ENCODE measurements at regions not wholly inside any gene's neighbourhood (a gene's known extent, or its start where the extent isn't known, plus 50 kb on each side); places are given as distances from the start of the nearest gene placed in this dataset.

DNA sequence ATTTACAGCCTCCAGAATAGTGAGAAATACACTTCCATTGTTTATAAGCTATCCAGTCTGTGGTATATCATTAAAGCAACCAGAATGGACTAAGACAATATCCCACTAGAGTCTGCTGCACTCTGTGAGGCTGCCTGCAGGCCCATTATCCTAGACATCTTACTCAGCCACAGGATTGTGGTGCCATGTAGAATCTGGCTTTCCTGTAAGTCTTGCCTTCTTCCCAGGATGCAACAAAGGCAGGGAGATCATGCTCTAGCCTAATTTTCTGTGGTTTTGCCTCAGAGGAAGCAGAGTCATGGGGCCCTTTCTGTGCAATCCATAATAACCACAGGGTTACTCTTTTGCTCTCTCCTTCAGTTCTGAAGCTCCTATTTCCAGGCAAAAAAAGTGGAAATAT lies 299.1 kb upstream of the DEPDC1 start:
- Histone ChIP-seq H3K4me1 (peaks cover 0 to 9% (median 0%) of the 10 kb centered on the region in 9 donors), H3K27me3 (no peaks in the 10 kb centered on the region), H3K27ac (no peak overlapping the region), H3K4me3 (no peak overlapping the region), H3K9me3 (no peaks in the 10 kb centered on the region), H3K36me3 (no peaks in the 10 kb centered on the region)
- intact Hi-C loops (cut with DNase I), result no loop called here
- TF ChIP-seq, protein P1, sequence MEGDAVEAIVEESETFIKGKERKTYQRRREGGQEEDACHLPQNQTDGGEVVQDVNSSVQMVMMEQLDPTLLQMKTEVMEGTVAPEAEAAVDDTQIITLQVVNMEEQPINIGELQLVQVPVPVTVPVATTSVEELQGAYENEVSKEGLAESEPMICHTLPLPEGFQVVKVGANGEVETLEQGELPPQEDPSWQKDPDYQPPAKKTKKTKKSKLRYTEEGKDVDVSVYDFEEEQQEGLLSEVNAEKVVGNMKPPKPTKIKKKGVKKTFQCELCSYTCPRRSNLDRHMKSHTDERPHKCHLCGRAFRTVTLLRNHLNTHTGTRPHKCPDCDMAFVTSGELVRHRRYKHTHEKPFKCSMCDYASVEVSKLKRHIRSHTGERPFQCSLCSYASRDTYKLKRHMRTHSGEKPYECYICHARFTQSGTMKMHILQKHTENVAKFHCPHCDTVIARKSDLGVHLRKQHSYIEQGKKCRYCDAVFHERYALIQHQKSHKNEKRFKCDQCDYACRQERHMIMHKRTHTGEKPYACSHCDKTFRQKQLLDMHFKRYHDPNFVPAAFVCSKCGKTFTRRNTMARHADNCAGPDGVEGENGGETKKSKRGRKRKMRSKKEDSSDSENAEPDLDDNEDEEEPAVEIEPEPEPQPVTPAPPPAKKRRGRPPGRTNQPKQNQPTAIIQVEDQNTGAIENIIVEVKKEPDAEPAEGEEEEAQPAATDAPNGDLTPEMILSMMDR (IDR thresholded peaks at IDR 0.05), result no peak
- ATAC-seq (no peak), DNase-seq (no peak)

DNA sequence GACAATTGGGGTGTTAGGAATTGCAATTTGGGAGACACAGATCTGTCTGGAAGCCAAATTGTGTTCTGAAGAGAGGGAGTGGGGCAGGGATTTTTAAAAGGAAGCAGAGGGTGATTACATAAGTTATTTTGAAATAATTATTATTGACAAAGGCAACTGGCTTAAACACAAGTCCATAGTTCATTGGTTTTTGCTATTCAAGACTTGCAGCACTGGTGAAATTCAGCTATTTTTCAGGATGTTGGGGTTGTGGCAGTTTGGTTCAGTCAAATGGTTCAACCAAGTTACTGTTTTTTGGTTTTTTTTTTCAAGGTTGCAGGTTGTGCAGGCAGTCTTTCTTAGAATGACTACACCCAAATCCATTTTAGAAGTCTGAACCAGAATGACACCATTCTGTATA lies 300.0 kb upstream of the DEPDC1 start:
- H3K27me3 ChIP-seq, result no peaks in the 10 kb centered on the region
- no peaks in the 10 kb centered on the region for H3K36me3 ChIP-seq
- TF ChIP-seq, protein P1 (IDR thresholded peaks at IDR 0.05), result no peak
- no peak overlapping the region for H3K4me3 ChIP-seq
- H3K4me1 ChIP-seq, result peaks cover 0 to 9% (median 0%) of the 10 kb centered on the region in 9 donors
- intact Hi-C loops (cut with DNase I), result no loop called here
- DNase-seq, result no peak
- no peak overlapping the region for H3K27ac ChIP-seq
- no peaks in the 10 kb centered on the region for H3K9me3 ChIP-seq
- no peak for ATAC-seq

DNA sequence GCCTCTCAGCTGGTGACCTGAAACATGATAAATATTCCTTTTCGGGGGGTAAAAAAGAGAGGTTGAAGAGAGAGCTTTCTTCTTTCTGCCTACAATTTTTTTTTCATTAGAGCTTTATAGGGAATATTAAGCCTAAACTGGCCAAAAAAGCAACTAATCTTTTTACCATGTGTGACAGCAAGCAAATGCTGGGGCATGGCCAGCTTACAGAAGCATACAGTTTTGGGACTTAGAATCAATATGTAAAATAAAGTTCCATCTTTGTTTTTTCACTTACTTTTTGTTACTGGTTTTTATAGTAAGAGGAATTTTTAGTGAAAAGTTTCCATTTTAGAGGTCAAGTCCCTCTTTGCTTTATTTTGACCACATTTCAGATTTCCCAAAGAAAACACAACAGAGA lies 301.2 kb upstream of the DEPDC1 start:
- TF ChIP-seq, protein P1 (IDR thresholded peaks at IDR 0.05), result no peak
- Histone ChIP-seq H3K27ac (no peak overlapping the region), H3K4me1 (peaks cover 0 to 9% (median 0%) of the 10 kb centered on the region in 9 donors), H3K27me3 (no peaks in the 10 kb centered on the region), H3K9me3 (no peaks in the 10 kb centered on the region), H3K4me3 (no peak overlapping the region), H3K36me3 (no peaks in the 10 kb centered on the region)
- ATAC-seq (no peak), DNase-seq (no peak)
- 83 to 85% methylated on average over 1 of the region's 1 CpG for WGBS, 2 donors
- intact Hi-C loops (cut with DNase I), result no loop called here

DNA sequence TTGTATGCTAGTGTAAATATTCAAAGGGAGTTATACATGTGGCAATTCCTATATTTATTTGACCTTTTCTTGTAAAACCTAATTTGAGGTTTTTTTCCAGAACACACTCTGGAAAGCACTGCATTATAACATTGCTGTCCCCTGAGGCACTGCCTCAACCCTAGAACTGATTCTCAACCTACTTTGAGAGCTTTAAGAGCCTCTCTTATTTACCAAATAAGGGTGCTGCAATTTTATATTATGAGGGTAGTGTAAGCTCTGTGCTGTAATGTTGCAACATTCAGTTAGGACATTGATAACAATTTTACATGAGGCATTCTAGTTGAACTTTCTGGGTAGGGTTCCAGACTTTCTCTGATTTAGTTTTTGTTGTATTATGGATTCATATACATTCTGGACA lies 302.2 kb upstream of the DEPDC1 start:
- DNase-seq (no peak), ATAC-seq (no peak)
- Histone ChIP-seq H3K36me3 (no peaks in the 10 kb centered on the region), H3K4me1 (peaks cover 0 to 9% (median 0%) of the 10 kb centered on the region in 9 donors), H3K27me3 (no peaks in the 10 kb centered on the region), H3K4me3 (no peak overlapping the region), H3K27ac (no peak overlapping the region), H3K9me3 (no peaks in the 10 kb centered on the region)
- TF ChIP-seq, protein P1 (IDR thresholded peaks at IDR 0.05), result no peak
- intact Hi-C loops (cut with DNase I), result no loop called here

DNA sequence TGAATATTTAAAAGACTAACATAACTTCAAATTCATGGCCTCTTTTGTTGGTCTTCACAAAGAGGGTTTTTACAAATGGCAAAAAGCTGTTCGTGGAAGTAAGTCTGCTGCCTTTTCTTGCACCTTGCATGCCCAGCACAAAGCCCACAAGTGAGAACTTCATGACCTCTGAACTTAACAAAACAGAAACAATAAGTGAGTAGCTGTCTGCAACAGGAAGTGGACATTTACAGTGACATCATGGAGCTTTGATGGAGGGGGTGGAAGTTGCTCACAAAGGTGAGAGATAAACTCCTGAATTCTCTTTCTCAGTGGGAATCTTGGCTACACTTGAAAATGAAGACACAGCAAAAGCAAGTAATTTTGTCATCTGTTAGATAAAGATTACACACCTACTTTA lies 303.3 kb upstream of the DEPDC1 start:
- Histone ChIP-seq H3K9me3 (no peaks in the 10 kb centered on the region), H3K36me3 (no peaks in the 10 kb centered on the region), H3K27ac (no peak overlapping the region), H3K27me3 (no peaks in the 10 kb centered on the region), H3K4me1 (peaks cover 0 to 9% (median 0%) of the 10 kb centered on the region in 9 donors), H3K4me3 (no peak overlapping the region)
- 65 to 67% methylated on average over 1 of the region's 1 CpG for WGBS, 2 donors
- intact Hi-C loops (cut with DNase I), result no loop called here
- TF ChIP-seq, protein P1 (IDR thresholded peaks at IDR 0.05), result no peak
- ATAC-seq, result no peak
- DNase-seq, result no peak

All from heart right ventricle (tissue), 16 donors.